ENCODE measurements at regions not wholly inside any gene's neighbourhood (a gene's known extent, or its start where the extent isn't known, plus 50 kb on each side); places are given as distances from the start of the nearest gene placed in this dataset.

DNA sequence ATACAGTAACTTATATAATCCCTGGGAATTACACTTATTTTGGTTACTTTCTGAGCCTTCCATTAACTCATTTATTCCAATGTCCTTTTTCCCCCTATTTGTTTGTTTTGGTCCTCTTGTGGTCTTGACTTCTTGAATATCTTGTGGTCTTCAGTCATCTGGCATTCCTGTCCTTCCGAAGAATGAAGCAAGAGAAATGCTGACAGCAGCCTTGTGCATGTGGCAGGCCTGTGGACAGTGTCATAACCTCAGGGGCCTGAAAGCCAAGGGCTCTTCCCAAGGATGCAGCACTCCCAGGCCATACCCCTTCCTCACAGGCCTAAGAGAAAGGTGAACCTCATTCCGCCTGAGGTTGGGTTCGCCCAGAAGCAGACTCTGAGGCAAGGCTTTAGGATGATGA, 470.2 kb downstream of the DISC1 start:
- no peaks in the 10 kb centered on the region for H3K36me3 ChIP-seq (ENCODE audit: control insufficient read depth, insufficient read depth, low read length)
- H3K9me3 ChIP-seq (ENCODE audit: control insufficient read depth, low read length) = no peaks in the 10 kb centered on the region
- no peaks in the 10 kb centered on the region for H3K27me3 ChIP-seq (replicated peaks; ENCODE audit: control insufficient read depth, insufficient read depth, low read length, poor library complexity, severe bottlenecking)
- no peak overlapping the region for H3K4me3 ChIP-seq (ENCODE audit: insufficient read depth, low read depth, low read length, poor library complexity, severe bottlenecking)
- DNase-seq = no peak
- no peaks in the 10 kb centered on the region for H3K4me1 ChIP-seq (ENCODE audit: control insufficient read depth, insufficient read depth, low read length, poor library complexity, severe bottlenecking)
- no peak overlapping the region for H3K27ac ChIP-seq (ENCODE audit: insufficient read depth, low read length, poor library complexity, severe bottlenecking)
